DOHH2 (cell line): ENCODE measurements at regions not wholly inside any gene's neighbourhood (a gene's known extent, or its start where the extent isn't known, plus 50 kb on each side); places are given as distances from the start of the nearest gene placed in this dataset.

ENCODE experiments used
- H3F3A ChIP-seq: fragments of 200-600 bp; sonication (generic), shearing (Covaris generic); 2 replicates; pipeline ENCODE4 v1.6.0; 2016; ENCODE audit warnings: antibody characterized with exemption, mild to moderate bottlenecking; ENCODE audit not compliant: control insufficient read depth, insufficient read depth
- H3K27ac ChIP-seq: fragments of 200-600 bp; sonication (generic); 2 replicates; pipeline ENCODE4 v1.5.1; 2014; ENCODE audit warnings: low read depth, mild to moderate bottlenecking, low read length, moderate library complexity
- H3K27me3 ChIP-seq: fragments of 200-600 bp; sonication (generic); 2 replicates; pipeline ENCODE4 v1.6.1; 2014; ENCODE audit warnings: mild to moderate bottlenecking, low read length, mixed read lengths; ENCODE audit not compliant: control insufficient read depth
- H3K36me3 ChIP-seq: fragments of 200-600 bp; sonication (generic); 2 replicates; pipeline ENCODE4 v1.6.1; 2014; ENCODE audit warnings: mild to moderate bottlenecking, low read length, moderate library complexity, mixed read lengths; ENCODE audit not compliant: control insufficient read depth
- H3K4me1 ChIP-seq: fragments of 200-600 bp; sonication (generic); 2 replicates; pipeline ENCODE4 v1.6.1; 2014; ENCODE audit warnings: mild to moderate bottlenecking, low read length, mixed read lengths; ENCODE audit not compliant: control insufficient read depth
- H3K4me2 ChIP-seq: fragments of 200-600 bp; sonication (generic); 2 replicates; pipeline ENCODE4 v1.6.0; 2014; ENCODE audit warnings: mild to moderate bottlenecking, low read length, moderate library complexity
- H3K4me3 ChIP-seq: fragments of 200-600 bp; sonication (generic); 2 replicates; pipeline ENCODE4 v1.5.1; 2014; ENCODE audit warnings: mild to moderate bottlenecking, low read length, mixed read lengths
- H3K79me2 ChIP-seq: fragments of 200-600 bp; sonication (generic); 2 replicates; pipeline ENCODE4 v1.6.1; 2014; ENCODE audit warnings: mild to moderate bottlenecking, low read length, mixed read lengths; ENCODE audit not compliant: control insufficient read depth
- H3K9me2 ChIP-seq: fragments of 200-600 bp; sonication (generic); replicated peaks from 2 replicates; pipeline ENCODE4 v1.6.1; 2014; ENCODE audit warnings: mild to moderate bottlenecking, low read length, mixed read lengths; ENCODE audit not compliant: control insufficient read depth
- H3K9me3 ChIP-seq: fragments of 200-600 bp; sonication (generic); 2 replicates; pipeline ENCODE4 v1.6.1; 2014; ENCODE audit warnings: antibody characterized with exemption, low read length, mixed read lengths; ENCODE audit not compliant: control insufficient read depth, insufficient read depth
- H4K20me1 ChIP-seq: fragments of 200-600 bp; sonication (generic); 2 replicates; pipeline ENCODE4 v1.6.0; 2014; ENCODE audit warnings: low read depth, mild to moderate bottlenecking, antibody characterized with exemption, low read length, moderate library complexity; ENCODE audit not compliant: control insufficient read depth, insufficient read depth
- EZH2phosphoT487 ChIP-seq: fragments of 200-600 bp; sonication (generic); IDR thresholded peaks from 2 replicates; pipeline ENCODE4 v1.6.1; 2017; ENCODE audit warnings: borderline replicate concordance, mild to moderate bottlenecking, antibody characterized with exemption, low read length, moderate library complexity, mixed read lengths
- TF ChIP-seq, protein P1 (sequence below): fragments of 200-600 bp; sonication (generic); IDR thresholded peaks from one replicate; pipeline ENCODE4 v1.5.1; 2014; ENCODE audit warnings: antibody characterized with exemption, mild to moderate bottlenecking, low read depth, low read length; ENCODE audit not compliant: poor library complexity, severe bottlenecking

- H3K9me3 ChIP-seq: no peaks in the 10 kb centered on the region
- TF ChIP-seq EZH2phosphoT487: no peak
- TF ChIP-seq, protein P1, sequence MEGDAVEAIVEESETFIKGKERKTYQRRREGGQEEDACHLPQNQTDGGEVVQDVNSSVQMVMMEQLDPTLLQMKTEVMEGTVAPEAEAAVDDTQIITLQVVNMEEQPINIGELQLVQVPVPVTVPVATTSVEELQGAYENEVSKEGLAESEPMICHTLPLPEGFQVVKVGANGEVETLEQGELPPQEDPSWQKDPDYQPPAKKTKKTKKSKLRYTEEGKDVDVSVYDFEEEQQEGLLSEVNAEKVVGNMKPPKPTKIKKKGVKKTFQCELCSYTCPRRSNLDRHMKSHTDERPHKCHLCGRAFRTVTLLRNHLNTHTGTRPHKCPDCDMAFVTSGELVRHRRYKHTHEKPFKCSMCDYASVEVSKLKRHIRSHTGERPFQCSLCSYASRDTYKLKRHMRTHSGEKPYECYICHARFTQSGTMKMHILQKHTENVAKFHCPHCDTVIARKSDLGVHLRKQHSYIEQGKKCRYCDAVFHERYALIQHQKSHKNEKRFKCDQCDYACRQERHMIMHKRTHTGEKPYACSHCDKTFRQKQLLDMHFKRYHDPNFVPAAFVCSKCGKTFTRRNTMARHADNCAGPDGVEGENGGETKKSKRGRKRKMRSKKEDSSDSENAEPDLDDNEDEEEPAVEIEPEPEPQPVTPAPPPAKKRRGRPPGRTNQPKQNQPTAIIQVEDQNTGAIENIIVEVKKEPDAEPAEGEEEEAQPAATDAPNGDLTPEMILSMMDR: no peak
- no peaks in the 10 kb centered on the region for H3F3A ChIP-seq
- H4K20me1 ChIP-seq: no peaks in the 10 kb centered on the region
- H3K27me3 ChIP-seq: no peaks in the 10 kb centered on the region
- no peaks in the 10 kb centered on the region for H3K36me3 ChIP-seq
- no peaks in the 10 kb centered on the region for H3K4me1 ChIP-seq
- no peak overlapping the region for H3K4me3 ChIP-seq
- no peaks in the 10 kb centered on the region for H3K79me2 ChIP-seq
- H3K9me2 ChIP-seq: no peaks in the 10 kb centered on the region
- H3K4me2 ChIP-seq: no peak overlapping the region
- H3K27ac ChIP-seq: no peak overlapping the region
These were observed 351.5 kb upstream of the DDX53 start for GRCh38 chrX:22648281-22648680.

DNA sequence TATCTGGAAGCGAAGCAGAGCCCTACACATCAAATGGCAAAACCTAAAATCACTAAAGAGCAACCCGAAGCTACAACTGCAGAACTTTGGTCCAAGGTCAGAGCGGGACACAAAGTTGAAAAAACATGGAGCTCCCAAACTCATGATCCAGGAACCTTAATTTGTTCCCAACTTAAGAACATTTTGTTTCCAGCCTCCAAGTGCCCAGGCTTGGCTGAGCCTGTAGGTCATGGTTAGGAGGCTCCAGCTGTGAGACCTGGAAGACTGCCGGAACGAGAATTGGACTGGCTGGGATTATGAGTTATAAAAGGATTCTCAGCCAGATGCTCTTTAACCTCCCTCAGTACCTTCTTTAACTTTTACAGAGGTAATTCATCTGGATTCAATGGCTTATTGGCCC lies 349.1 kb upstream of the DDX53 start:
- Histone ChIP-seq H3K9me2 (no peaks in the 10 kb centered on the region), H3K4me1 (no peaks in the 10 kb centered on the region), H3K27me3 (no peaks in the 10 kb centered on the region), H3K9me3 (no peaks in the 10 kb centered on the region), H3K4me3 (no peak overlapping the region), H3K79me2 (no peaks in the 10 kb centered on the region), H4K20me1 (no peaks in the 10 kb centered on the region), H3F3A (no peaks in the 10 kb centered on the region), H3K4me2 (no peak overlapping the region), H3K36me3 (no peaks in the 10 kb centered on the region), H3K27ac (no peak overlapping the region)
- no peak for TF ChIP-seq EZH2phosphoT487
- TF ChIP-seq, protein P1: no peak

DNA sequence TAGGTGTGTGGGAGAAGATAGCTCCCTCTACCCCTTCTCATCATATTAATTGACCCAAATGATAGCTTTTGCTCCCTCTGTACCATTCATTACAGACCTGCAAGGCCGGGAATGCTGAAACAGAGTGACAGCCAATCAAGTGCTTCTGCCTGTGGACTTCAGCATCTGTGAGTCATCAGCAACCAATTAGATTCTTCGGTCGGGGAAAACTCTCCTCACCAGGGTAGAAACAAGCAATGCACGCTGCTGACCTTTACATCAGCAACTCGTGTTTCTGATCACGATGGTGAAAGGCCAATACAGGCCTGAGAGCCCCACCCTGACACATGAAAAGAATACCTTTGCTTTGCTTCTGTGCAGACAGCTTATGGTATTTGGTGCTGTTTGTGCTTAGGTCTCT lies 347.2 kb upstream of the DDX53 start:
- Histone ChIP-seq H4K20me1 (no peaks in the 10 kb centered on the region), H3K9me3 (no peaks in the 10 kb centered on the region), H3F3A (no peaks in the 10 kb centered on the region), H3K36me3 (no peaks in the 10 kb centered on the region), H3K9me2 (no peaks in the 10 kb centered on the region), H3K27ac (no peak overlapping the region), H3K4me1 (no peaks in the 10 kb centered on the region), H3K27me3 (no peaks in the 10 kb centered on the region), H3K79me2 (no peaks in the 10 kb centered on the region), H3K4me2 (no peak overlapping the region), H3K4me3 (no peak overlapping the region)
- TF ChIP-seq, protein P1: no peak

DNA sequence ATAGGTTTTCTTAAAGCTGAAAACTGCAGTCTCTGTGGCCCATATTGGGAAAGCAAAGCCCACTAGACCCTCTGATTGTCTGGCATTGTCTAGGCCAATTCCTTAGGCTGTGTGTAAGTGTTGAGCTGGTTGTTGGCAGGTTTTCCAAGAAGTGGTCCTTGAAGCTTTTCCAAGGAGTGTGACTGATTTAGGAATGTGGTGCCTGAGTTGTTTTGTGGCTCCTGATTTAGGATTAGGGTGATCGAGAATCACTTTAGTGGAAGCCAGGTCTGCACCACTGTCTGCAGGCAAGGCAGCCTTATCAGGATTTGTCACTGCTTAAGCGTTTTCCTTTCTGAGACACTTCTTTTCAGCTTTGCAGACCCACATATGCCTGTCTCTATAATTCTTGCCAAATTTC lies 339.0 kb upstream of the DDX53 start:
- Histone ChIP-seq H3K36me3 (no peaks in the 10 kb centered on the region), H3K27me3 (no peaks in the 10 kb centered on the region), H3K79me2 (no peaks in the 10 kb centered on the region), H3K9me2 (no peaks in the 10 kb centered on the region), H3K4me2 (no peak overlapping the region), H4K20me1 (no peaks in the 10 kb centered on the region), H3F3A (no peaks in the 10 kb centered on the region), H3K9me3 (no peaks in the 10 kb centered on the region), H3K4me1 (no peaks in the 10 kb centered on the region), H3K4me3 (no peak overlapping the region), H3K27ac (no peak overlapping the region)
- TF ChIP-seq, protein P1: no peak
- no peak for TF ChIP-seq EZH2phosphoT487
